ENCODE measurements at regions not wholly inside any gene's neighbourhood (a gene's known extent, or its start where the extent isn't known, plus 50 kb on each side); places are given as distances from the start of the nearest gene placed in this dataset.
"Not testable (repeated sequence)": the region's sequence is repeated elsewhere in the genome, so short reads cannot be mapped to it uniquely, and the experiment has no call there.

- peak; percentile 69 for DNase-seq
Measured at GRCh38 chr17:51439395-51440229, 179.3 kb downstream of the UTP18 start.

DNA sequence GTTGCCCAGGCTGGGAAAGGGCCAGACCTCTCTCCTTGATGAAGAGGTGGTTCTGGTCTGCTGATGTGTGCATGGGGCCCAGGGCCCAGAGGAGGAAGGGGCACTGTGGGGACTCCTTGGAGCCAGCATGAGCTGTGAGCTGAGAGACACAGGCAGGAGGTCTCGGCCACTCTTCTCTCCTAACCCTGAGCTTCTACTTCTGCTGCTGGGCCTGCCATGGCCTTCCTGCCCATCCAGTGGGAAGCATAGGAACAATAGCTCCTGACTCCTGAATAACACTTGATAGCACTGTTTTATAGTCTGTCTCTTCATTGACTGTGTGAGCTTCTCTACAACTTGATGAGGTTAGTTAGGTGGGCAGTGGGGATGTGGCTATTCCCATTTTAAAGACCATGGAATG lies 181.1 kb downstream of the UTP18 start:
- no peak for DNase-seq

- no peak for DNase-seq
Measured at GRCh38 chr17:51442088-51442865, 181.9 kb downstream of the UTP18 start.

- no peak for DNase-seq
Measured at GRCh38 chr17:51443646-51444045, 183.3 kb downstream of the UTP18 start.

GRCh38 chr17:51445946-51446345 lies 185.6 kb downstream of the UTP18 start:
- no peak for DNase-seq

DNA sequence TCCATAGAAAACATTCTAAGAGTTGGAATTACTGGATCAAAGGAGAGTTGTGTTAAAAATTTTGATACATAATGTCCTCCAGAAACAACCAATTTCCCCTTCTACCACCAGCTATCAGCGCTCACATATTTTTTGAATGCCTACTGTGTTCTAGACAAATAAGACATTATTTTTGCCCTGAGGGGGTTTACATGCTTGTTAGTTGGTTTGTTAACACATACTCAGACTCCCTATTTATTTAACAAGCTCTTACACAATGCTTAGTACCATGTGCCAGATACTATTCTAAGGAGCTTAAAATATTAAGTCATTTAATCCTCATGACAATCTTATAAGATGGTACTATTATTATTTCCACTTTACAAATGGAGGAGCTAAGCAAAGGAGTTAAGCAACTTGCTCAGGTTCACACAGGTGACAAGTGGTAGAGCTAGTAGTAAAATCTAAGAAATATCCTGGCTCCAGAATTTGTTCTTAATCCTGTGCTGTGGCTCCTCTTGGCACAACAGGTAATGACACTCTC lies 194.2 kb downstream of the UTP18 start:
- peak; percentile 11 for DNase-seq

DNA sequence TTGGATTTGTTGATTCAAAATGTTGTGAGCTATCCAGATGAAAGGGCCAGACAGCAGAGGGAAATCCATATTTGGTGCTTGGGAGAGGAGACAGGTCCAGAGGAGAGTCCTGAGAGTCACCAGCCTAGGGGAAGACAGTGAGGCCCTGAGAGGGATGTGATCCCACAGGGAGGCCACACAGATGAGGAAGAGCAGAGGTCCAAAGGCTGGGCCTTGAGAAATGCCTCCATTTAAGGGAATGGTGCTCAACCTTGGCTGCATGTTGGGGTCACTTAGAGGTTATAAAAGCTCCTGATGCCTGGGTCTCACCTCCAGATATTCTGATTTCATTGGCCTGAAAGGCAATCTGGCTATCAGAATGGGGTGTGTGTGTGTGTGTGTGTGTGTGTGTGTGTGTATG lies 194.9 kb downstream of the UTP18 start:
- DNase-seq: no peak

GRCh38 chr17:51455931-51456330 lies 195.6 kb downstream of the UTP18 start:
- DNase-seq: no peak

DNA sequence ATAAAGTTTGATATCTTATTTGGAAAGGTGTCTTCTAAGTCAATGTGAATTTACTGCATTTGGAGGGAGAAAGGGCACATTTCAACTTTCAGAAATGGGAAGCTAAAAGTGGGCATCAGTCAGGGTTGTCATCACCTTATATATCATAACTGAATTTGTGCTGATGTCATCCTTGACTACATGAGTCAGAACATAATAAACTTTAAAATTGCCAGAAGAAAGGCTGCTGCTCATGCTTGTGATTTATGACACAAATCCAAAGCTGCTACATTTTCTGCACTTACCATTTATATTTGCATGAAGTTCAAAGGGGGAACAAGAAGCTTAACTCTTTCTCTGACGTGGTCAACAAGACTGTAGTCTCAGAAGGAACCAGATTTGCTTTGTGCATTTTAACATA lies 196.6 kb downstream of the UTP18 start:
- DNase-seq: peak; percentile 9

GRCh38 chr17:51461578-51462004 lies 201.2 kb downstream of the UTP18 start:
- DNase-seq: peak; percentile 87

GRCh38 chr17:51463353-51463752 lies 203.0 kb downstream of the UTP18 start:
- no peak for DNase-seq

DNA sequence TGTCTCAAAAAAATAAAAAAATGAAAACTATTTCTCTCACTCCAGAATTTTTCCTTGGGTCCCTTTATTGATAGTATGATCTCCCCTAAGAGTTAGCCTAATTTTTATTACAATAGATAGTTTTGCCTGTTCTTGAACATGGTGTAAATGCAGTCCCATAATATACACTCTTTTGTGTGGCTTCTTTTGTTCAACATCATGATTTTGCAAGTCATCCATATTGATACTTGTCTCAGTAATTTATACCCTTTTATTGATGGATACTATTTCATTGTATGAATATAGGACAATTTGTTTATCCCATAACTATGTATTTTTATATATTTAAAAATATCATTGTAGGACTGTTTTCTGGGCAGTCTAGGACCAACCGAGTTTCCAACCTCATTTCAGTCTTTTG lies 207.0 kb downstream of the UTP18 start:
- no peak for DNase-seq

- DNase-seq: no peak
Measured at GRCh38 chr17:51472670-51473205, 212.4 kb downstream of the UTP18 start.

GRCh38 chr17:51474764-51475163 lies 214.4 kb downstream of the UTP18 start:
- no peak for DNase-seq

- DNase-seq: peak; percentile 51
Measured at GRCh38 chr17:51475730-51476129, 215.4 kb downstream of the UTP18 start.

GRCh38 chr17:51479303-51479702 lies 219.0 kb downstream of the UTP18 start:
- DNase-seq: no peak

DNA sequence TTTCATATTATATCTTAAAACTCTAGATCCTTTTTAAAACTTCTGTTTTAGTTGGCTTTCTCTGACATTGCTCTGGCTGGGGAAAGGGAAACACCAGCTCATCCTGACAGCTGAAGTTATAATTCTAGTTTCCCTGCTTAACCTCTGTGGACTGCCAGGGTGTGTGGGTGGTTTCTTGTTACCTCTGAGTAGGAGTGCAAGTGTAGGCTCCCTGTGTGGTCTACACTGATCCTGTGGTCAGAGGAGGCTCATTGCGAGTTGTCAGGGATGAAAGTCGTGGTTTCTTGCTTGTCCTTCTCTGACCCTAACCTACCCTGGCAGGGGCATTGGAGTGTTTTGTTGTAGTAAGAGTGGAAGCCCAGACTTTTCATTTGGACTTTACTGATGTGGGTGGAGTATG lies 221.0 kb downstream of the UTP18 start:
- no peak for DNase-seq

DNA sequence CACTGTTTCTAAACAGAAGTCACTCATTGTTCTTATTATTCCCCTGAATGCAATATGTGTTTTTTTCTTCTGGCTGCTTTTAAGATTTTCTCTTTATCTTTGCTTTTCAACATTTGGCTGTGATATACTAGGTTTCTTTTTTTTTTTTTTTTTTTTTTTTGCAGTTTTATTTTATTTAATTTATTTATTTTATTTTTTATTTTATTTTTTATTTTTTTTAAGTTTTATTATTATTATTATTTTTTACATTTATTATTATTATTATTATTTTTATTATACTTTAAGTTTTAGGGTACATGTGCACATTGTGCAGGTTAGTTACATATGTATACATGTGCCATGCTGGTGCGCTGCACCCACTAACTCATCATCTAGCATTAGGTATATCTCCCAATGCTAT lies 221.9 kb downstream of the UTP18 start:
- not testable (repeated sequence) for DNase-seq

DNA sequence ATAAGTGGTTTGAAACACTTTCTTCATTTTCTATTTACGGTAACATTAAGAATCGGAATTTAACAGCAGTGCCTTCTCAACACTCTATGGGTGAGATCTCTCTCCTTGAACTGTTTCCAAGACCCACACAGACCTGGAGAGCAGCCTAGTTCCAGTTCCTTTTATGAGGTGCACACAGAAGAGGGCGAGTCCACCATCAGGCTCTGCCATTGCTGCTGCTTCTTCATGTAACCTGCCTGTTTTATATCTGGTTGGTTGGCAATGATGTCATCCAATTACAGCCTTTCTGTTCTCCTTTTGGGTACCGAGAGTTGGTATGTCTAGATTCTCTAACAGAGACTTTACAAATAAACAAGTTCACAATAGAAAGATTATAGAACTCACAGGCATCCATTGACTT lies 225.7 kb downstream of the UTP18 start:
- no peak for DNase-seq

DNA sequence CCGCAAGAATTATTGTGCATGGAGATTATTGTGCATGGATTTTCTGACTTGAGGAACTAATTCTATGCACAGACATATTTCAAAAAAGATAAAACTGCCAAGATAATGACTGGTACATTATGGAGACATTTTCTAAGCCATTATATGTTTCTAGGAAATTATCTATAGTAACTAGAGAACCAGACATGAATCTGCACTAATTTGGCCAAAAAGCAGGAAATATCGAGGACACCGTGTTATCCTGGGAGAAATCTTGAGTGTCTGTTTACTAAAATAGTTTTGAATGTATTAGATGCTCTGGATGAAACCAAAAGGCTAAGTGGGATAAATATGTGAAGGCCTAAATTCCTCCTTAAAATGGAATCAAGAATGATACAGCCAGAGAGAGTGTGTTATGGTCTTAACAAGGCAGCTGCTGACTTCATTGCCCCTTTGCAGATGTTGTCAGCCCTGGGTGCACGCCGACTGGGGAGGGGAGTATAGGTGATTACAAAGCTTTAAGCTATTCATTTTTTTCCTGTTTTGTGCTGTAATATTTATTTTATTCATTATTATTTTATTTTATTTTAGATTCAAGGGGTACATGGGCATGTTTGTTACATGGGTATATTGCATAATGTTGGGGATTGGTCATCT lies 226.7 kb downstream of the UTP18 start:
- DNase-seq: no peak

DNA sequence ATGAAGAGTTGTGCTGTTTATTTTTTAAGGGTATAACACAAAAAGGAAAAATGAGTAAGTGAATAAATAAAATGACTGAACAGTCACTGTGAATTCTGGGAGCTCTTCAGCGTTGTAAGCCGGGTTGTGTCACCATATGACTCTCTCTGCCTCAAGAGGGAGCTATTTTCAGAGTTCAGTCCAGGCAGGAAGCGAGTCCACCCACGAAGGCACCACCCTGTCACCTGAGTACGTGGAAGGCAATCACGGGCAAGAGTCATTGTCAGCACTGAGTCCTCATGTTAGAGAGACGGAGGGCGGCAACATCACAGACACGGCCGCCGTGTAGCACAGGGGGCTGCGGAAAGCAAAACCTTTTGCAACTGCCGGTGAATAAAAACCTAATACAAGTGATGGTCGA lies 227.6 kb downstream of the UTP18 start:
- DNase-seq: peak; percentile 54

GRCh38 chr17:51491416-51491815 lies 231.1 kb downstream of the UTP18 start:
- no peak for DNase-seq

GRCh38 chr17:51493206-51493605 lies 232.9 kb downstream of the UTP18 start:
- no peak for DNase-seq

Data from NCI-H69 (cell line).